SK-N-SH treated with all-trans-retinoic acid at 6 μM for 48 hours (cell line): ENCODE measurements at regions not wholly inside any gene's neighbourhood (a gene's known extent, or its start where the extent isn't known, plus 50 kb on each side); places are given as distances from the start of the nearest gene placed in this dataset.

ENCODE experiments used
- ARNTL ChIP-seq: fragments of 450-650 bp; formaldehyde crosslinking; IDR thresholded peaks from 2 replicates; pipeline ENCODE4 v1.5.0; 2020; ENCODE audit warnings: low read depth, mild to moderate bottlenecking, moderate library complexity, borderline replicate concordance
- RARB ChIP-seq: fragments of 250-450 bp; sonication (Bioruptor Pico); IDR thresholded peaks from 2 replicates; pipeline ENCODE4 v1.8.0; 2021; ENCODE audit warnings: mild to moderate bottlenecking, moderate library complexity
- SNAI2 ChIP-seq: fragments of 250-450 bp; sonication (Bioruptor Pico); IDR thresholded peaks from 2 replicates; pipeline ENCODE4 v1.5.0; 2020; ENCODE audit warnings: mild to moderate bottlenecking, moderate library complexity

DNA sequence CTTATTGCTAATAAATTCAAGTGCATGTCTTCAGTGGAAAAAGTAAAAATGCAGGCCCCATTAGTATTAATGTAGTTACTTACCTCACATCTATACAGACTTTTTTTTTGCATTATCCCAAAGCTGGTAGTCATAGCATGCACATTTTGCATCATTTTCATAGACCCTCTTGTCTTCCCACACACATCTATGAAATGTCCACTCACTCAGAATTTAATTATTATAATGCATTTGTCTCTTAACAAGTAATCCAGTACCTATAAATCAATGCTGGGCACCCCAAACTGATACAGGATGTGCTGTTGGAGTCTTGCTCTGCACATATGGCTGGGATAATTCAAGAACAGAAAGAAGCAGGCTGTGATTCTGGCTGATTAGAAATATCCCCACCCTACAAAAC, 370.4 kb upstream of the FAT3 start:
- TF ChIP-seq ARNTL (CRISPR knock-in tag) (no peak), SNAI2 (no peak), RARB (no peak)
